ENCODE measurements at regions not wholly inside any gene's neighbourhood (a gene's known extent, or its start where the extent isn't known, plus 50 kb on each side); places are given as distances from the start of the nearest gene placed in this dataset.

DNA sequence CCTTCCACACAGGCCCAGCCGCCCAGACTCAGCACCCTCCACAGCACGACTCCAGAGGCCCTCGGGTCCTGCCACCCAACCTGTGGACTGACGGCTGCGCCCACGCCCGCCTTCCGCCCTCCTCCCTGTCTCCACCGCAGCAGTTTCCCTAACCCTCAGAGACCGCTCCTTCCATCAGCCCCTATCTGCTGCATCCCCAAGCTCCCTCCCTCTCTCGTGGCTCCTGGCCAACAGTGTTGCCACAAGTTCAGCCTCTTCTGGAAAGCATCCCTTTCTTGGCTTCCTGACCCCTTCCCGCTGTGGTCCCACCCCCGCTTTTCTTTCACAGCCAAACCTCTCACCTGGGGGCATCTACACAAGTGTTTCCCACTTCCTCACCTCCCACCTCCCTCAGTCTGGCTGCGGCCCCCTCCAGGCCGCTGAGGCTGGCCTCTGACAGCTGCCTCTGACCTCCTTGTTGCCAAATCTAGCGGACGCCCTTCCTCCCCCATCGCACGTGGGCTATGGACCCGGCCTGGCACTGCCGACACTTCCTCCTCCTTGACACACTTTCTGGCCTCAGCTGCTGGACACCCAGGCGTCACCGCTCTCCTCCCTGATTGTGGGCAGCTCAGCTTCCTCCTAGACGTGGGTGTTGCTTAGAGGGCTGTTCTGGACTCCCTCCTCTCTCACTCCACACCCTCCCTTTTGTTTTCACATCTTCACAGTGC, 168.8 kb upstream of the TLE3 start:
- Histone ChIP-seq H3K9me3 (no peaks in the 10 kb centered on the region), H3K27ac (peak overlapping the region in 4 of 12 donors; percentile 9 to 76 (median 15)), H3K27me3 (no peaks in the 10 kb centered on the region), H3K4me3 (no peak overlapping the region), H3K4me1 (peaks cover 12 to 95% (median 62%) of the 10 kb centered on the region in 12 donors), H3K36me3 (no peaks in the 10 kb centered on the region)
- intact Hi-C loops (cut with DNase I): loop anchor here in 7 of 10 donors (5.0 to 10.0 kb wide), 6 partner anchors 99 to 198 kb away; partner anchors contain the start of gene TLE3 (in 2 of the 7)
- 41 to 60% (median 48%) methylated on average over 24 of the region's 24 CpGs for WGBS, 4 donors
- TF ChIP-seq, protein P1, sequence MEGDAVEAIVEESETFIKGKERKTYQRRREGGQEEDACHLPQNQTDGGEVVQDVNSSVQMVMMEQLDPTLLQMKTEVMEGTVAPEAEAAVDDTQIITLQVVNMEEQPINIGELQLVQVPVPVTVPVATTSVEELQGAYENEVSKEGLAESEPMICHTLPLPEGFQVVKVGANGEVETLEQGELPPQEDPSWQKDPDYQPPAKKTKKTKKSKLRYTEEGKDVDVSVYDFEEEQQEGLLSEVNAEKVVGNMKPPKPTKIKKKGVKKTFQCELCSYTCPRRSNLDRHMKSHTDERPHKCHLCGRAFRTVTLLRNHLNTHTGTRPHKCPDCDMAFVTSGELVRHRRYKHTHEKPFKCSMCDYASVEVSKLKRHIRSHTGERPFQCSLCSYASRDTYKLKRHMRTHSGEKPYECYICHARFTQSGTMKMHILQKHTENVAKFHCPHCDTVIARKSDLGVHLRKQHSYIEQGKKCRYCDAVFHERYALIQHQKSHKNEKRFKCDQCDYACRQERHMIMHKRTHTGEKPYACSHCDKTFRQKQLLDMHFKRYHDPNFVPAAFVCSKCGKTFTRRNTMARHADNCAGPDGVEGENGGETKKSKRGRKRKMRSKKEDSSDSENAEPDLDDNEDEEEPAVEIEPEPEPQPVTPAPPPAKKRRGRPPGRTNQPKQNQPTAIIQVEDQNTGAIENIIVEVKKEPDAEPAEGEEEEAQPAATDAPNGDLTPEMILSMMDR (IDR thresholded peaks at IDR 0.05): no peak
- TF ChIP-seq POLR2A (IDR thresholded peaks at IDR 0.05): no peak
- ATAC-seq: peak; percentile 51 to 70 (median 60)
- DNase-seq: peak; percentile 78 to 89 (median 85)

DNA sequence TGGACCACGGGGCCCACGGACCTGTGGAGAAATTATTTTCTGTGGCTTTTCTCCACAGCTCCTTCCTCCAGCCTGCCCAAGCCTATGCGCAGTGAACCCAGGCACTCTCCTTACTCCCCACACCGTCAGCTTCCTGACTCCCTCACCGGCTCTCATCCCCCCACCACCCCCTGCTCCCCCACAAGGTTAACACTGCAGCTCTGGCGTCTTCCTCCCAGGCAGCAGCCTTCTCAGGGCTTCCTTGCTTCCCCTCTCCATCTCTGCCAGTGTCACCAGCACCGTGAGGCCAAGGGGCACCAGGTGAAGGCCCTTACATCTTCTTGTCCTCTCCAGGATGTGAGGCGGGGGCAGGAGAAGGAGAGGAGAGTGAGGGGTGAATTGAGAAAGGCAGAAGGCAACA, 168.3 kb upstream of the TLE3 start:
- H3K27ac ChIP-seq: peak overlapping the region in 1 of 12 donors; percentile 76
- H3K27me3 ChIP-seq: no peaks in the 10 kb centered on the region
- no peak for ATAC-seq
- no peaks in the 10 kb centered on the region for H3K9me3 ChIP-seq
- intact Hi-C loops (cut with DNase I): loop anchor here in 7 of 10 donors (5.0 to 10.0 kb wide), 6 partner anchors 99 to 199 kb away; partner anchors contain the start of gene TLE3 (in 2 of the 7)
- H3K4me1 ChIP-seq: peaks cover 9 to 89% (median 56%) of the 10 kb centered on the region in 12 donors
- no peak for DNase-seq
- 66 to 80% (median 74%) methylated on average over 8 of the region's 8 CpGs for WGBS, 4 donors
- no peak for TF ChIP-seq POLR2A (IDR thresholded peaks at IDR 0.05)
- no peaks in the 10 kb centered on the region for H3K36me3 ChIP-seq
- no peak overlapping the region for H3K4me3 ChIP-seq

DNA sequence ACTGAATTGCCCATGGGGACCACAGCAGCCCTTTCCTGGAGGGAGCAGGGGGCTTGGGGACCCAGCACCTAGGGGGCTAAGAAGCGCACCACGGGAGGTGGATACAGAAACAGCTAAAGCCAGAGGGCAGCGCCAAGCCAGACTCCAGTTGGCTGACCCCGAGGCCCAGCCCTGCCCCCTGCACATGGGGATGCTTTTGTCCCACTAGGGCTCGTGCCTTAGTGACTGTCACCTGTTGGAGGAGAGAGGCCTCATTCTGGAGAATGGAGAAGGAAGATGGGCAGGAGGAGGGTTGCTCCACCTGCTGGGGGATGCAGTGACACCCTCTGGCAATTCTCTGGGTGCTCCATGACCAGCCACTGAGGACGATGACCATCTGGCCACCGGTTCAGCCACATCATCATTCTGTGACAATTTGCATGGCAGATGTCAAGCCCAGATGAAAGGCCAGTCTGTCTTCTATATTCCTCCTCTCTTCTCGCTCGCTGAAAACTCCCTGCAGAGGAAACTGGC, 167.8 kb upstream of the TLE3 start:
- Histone ChIP-seq H3K27me3 (no peaks in the 10 kb centered on the region), H3K9me3 (no peaks in the 10 kb centered on the region), H3K4me3 (no peak overlapping the region), H3K36me3 (no peaks in the 10 kb centered on the region), H3K27ac (peak overlapping the region in 1 of 12 donors; percentile 76), H3K4me1 (peaks cover 4 to 88% (median 52%) of the 10 kb centered on the region in 12 donors)
- 76 to 87% (median 81%) methylated on average over 8 to 9 of the region's 9 CpGs for WGBS, 4 donors
- no peak for TF ChIP-seq POLR2A (IDR thresholded peaks at IDR 0.05)
- TF ChIP-seq, protein P1 (IDR thresholded peaks at IDR 0.05): peak in 6 of 12 donors; percentile 6 to 37 (median 22)
- DNase-seq (no peak), ATAC-seq (no peak)
- intact Hi-C loops (cut with DNase I): loop anchor here in 7 of 10 donors (5.0 to 10.0 kb wide), 6 partner anchors 98 to 199 kb away; partner anchors contain the start of gene TLE3 (in 2 of the 7)

DNA sequence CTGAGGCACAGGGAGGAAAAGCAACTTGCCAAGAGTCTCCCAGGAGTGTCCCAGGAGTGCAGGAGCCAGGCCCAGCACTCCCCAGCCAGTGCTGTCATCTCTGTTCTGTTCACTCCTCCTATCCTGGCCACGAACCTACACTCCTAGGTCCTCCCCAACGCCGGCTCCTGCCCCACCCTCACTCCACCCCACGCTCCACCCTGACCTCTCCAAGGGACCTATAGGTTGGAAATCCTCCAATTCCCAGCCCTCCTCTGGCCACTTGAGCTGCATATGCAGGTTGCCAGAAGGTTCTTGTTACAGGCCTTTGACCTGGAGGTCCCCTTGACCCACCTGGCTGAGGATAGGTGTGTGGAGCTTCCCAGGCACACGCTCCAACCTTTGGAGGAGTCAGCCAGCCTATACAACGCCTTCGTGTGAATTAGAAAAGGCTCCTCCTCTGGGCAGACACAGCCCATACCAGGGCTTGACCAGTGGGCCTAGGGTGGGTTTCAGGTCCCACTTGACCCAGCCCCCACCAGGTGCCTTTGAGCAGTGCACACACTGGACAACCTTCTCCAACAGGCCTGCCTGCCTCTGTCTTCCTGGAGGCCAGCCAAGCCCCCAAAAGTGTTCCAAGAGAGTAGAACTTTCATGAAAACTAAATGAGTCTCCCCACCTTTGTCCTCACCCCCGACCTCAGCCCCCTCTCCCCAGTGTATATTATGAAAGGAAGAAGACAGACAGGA, 167.2 kb upstream of the TLE3 start:
- intact Hi-C loops (cut with DNase I): loop anchor here in 8 of 10 donors (5.0 to 10.0 kb wide), 7 partner anchors 98 to 200 kb away; partner anchors contain the start of gene TLE3 (in 3 of the 8)

More for the DNA sequence above, 167.2 kb upstream of the TLE3 start:
- no peaks in the 10 kb centered on the region for H3K36me3 ChIP-seq
- TF ChIP-seq POLR2A (IDR thresholded peaks at IDR 0.05): no peak
- TF ChIP-seq, protein P1 (IDR thresholded peaks at IDR 0.05): no peak
- 66 to 81% (median 69%) methylated on average over 8 of the region's 8 CpGs for WGBS, 4 donors
- DNase-seq (no peak), ATAC-seq (no peak)
- no peak overlapping the region for H3K4me3 ChIP-seq
- no peaks in the 10 kb centered on the region for H3K9me3 ChIP-seq
- H3K4me1 ChIP-seq: peaks cover 4 to 88% (median 46%) of the 10 kb centered on the region in 12 donors
- no peaks in the 10 kb centered on the region for H3K27me3 ChIP-seq
- peak overlapping the region in 2 of 12 donors; percentile 30 to 74 for H3K27ac ChIP-seq

Data from heart left ventricle (tissue), 16 donors.